AG10803 (cell line): ENCODE measurements at regions not wholly inside any gene's neighbourhood (a gene's known extent, or its start where the extent isn't known, plus 50 kb on each side); places are given as distances from the start of the nearest gene placed in this dataset.

ENCODE experiments used
- DNase-seq: peaks from one replicate; pipeline ENCODE4 v3.0.0; 2010; ENCODE audit warnings: low read depth
- H3K4me3 ChIP-seq: 2 replicates; pipeline ENCODE4 v1.5.1; 2011; ENCODE audit warnings: mild to moderate bottlenecking, low read length, control low read depth
- CTCF ChIP-seq: conservative IDR thresholded peaks from 2 replicates; pipeline ENCODE4 v1.5.1; 2011; ENCODE audit warnings: mild to moderate bottlenecking, low read length, control low read depth, inconsistent platforms

- no peak for TF ChIP-seq CTCF
- no peak for DNase-seq
- H3K4me3 ChIP-seq, result no peak overlapping the region
Observed at GRCh38 chr5:135776457-135776856, 58.0 kb upstream of the SLC25A48 start.

- no peak for TF ChIP-seq CTCF
- DNase-seq, result no peak
- H3K4me3 ChIP-seq, result no peak overlapping the region
Observed at GRCh38 chr5:135761746-135762145, 72.7 kb upstream of the SLC25A48 start.

- H3K4me3 ChIP-seq, result no peak overlapping the region
- no peak for TF ChIP-seq CTCF
- DNase-seq, result no peak
Observed at GRCh38 chr5:135759149-135759784, 75.2 kb upstream of the SLC25A48 start.

GRCh38 chr5:135753990-135754389 is 80.5 kb upstream of the SLC25A48 start:
- no peak overlapping the region for H3K4me3 ChIP-seq
- no peak for TF ChIP-seq CTCF
- no peak for DNase-seq

GRCh38 chr5:135750506-135750905 is 84.0 kb upstream of the SLC25A48 start:
- TF ChIP-seq CTCF, result no peak
- no peak for DNase-seq

GRCh38 chr5:135747824-135748223 is 86.6 kb upstream of the SLC25A48 start:
- no peak for TF ChIP-seq CTCF
- DNase-seq, result no peak
- no peak overlapping the region for H3K4me3 ChIP-seq

More at GRCh38 chr5:135750506-135750905, 84.0 kb upstream of the SLC25A48 start:
- no peak overlapping the region for H3K4me3 ChIP-seq

GRCh38 chr5:135745897-135746500 is 88.5 kb upstream of the SLC25A48 start:
- no peak for TF ChIP-seq CTCF
- H3K4me3 ChIP-seq, result no peak overlapping the region
- no peak for DNase-seq
